ENCODE measurements at regions not wholly inside any gene's neighbourhood (a gene's known extent, or its start where the extent isn't known, plus 50 kb on each side); places are given as distances from the start of the nearest gene placed in this dataset.

DNA sequence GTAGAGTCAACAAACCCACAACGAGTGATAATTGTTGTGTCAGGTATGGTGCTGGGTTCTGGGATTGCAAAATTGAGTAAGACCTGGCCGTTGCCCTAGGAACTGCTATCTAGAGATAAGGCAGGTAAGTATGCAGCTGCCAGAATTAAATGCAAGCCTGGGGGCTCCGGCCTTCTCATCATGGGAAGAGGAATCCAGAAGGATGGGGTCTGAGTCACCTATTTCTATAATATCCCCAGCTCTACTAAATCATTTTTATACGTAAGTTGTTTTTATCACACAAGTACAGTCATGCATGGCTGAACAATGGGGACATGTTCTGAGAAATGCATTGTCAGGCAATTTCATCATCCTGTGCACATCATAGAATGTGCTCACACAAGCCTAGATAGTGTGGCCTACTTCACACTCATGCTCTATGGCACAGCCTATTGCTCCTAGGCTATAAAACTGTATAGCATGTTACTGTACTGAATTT, 203.0 kb downstream of the KLF5 start:
- TF ChIP-seq, protein P1, sequence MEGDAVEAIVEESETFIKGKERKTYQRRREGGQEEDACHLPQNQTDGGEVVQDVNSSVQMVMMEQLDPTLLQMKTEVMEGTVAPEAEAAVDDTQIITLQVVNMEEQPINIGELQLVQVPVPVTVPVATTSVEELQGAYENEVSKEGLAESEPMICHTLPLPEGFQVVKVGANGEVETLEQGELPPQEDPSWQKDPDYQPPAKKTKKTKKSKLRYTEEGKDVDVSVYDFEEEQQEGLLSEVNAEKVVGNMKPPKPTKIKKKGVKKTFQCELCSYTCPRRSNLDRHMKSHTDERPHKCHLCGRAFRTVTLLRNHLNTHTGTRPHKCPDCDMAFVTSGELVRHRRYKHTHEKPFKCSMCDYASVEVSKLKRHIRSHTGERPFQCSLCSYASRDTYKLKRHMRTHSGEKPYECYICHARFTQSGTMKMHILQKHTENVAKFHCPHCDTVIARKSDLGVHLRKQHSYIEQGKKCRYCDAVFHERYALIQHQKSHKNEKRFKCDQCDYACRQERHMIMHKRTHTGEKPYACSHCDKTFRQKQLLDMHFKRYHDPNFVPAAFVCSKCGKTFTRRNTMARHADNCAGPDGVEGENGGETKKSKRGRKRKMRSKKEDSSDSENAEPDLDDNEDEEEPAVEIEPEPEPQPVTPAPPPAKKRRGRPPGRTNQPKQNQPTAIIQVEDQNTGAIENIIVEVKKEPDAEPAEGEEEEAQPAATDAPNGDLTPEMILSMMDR (conservative IDR thresholded peaks at IDR 0.05; ENCODE audit: low read length): no peak
- no peak for TF ChIP-seq EZH2phosphoT487 (IDR thresholded peaks at IDR 0.05; ENCODE audit: borderline replicate concordance, low read depth, low read length)
